HG03354 (cell line): ENCODE measurements at regions not wholly inside any gene's neighbourhood (a gene's known extent, or its start where the extent isn't known, plus 50 kb on each side); places are given as distances from the start of the nearest gene placed in this dataset.
"Not testable (repeated sequence)": the region's sequence is repeated elsewhere in the genome, so short reads cannot be mapped to it uniquely, and the experiment has no call there.

Source experiments
- ATAC-seq: cut with Tn5 transposase; IDR thresholded peaks from one replicate; pipeline ENCODE4 v1.9.1; 2021; ENCODE audit warnings: mild to moderate bottlenecking; ENCODE audit not compliant: unreplicated experiment, poor library complexity, severe bottlenecking

DNA sequence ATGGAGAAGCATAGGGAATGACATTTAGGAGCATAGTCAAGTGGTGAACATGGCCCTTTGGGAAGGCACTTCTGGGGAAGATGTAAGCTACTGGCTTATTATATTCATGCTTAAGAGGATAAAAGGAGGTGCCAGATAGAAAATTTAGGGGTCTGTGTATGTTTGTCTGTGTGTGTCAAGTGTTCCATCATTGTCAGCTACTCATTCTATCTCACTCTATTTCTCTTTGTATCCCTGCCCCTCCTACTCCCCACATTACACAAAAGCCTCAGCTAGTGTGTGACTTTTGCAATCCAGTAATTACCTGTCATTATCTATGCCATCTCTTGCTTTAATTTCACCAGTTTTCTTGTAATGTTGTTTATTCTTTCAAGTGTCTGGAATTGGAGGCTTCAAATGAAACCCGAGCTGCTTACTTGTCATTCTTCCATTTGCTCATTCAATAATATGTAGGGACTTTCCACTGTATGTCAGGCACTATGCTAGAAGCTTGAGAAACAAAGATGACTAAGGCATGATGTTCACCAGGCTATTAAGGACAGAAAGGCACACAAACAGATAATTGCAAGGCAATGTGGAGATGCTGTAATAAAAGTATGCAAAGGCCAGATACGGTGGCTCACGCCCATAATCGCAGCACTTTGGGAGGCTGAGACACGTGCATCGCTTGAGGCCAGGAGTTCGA is 229.8 kb upstream of the TEX13C start:
- ATAC-seq, result no peak

DNA sequence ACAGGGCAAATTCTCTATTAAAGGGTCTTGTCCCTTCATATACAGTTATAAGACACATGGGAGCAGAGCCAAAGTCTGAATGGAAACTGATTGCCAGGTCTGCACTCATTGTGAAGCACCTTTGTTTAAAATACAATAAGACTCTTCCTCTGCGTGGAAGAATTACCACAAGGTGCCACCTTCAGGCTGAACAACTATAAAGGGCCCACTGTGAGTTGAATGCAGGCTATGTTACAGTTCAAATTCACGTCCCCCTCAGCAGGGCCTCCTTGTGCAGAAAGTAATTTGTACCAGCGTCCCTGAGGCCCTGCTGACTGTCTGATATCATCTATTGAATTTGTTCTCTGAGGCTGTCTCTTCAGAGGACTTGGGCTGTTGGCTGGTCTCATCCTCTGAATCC is 225.8 kb upstream of the TEX13C start:
- no peak for ATAC-seq

DNA sequence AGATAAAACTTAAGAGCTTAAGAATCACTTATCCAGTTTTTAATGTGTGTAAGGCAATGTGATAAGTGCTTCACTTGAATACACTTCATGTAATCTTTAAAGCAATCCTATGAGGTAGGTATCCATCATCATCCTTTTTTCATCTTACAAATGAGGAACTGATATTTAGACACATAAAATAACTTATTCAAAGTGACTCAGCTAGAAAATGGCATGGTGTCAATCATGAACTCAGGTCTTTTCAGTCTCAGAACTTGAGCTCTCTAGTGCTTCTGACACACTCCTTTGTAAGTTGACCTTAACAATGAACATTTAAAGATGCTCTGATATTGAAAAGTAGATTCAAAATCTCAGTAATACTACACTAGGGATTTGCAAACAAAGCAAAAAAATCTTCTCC is 224.8 kb upstream of the TEX13C start:
- no peak for ATAC-seq

DNA sequence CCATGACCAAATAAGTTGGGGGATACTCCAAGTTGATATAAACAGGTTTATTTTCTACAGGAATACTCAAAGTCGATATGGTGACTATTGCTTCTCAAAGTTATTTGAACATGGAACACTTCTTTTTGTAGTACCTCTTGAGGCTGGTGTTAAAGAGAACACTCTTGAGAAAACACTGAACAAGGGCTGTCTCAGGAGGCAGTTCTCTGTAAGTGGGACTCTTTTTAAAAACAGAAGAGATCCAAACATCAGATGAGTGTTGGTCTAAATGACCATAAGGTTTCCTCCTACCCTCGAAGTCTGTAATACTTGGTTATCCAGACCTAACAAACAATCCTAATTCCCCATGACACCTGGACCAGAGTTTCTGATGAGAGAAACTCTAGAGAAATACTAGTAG is 223.2 kb upstream of the TEX13C start:
- ATAC-seq, result no peak

DNA sequence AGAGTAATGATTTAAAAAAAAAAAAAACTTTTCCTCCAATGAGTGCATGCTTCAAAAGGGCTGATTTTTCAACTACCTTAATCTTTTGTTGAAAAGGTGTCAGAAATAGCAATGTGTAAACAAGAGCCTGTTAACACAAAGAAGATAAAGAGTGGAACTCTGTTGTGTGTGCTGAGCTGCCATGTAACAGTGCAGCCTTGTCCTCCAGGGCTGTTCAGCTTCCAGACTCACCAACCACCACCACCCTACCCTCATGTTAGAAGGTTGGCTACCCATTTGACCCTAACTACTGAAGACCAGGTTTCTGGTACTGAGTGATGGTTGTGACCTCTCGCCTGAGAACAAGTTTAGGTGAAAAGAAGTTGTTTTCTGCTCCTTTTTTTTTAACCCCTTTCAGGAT is 222.8 kb upstream of the TEX13C start:
- no peak for ATAC-seq

DNA sequence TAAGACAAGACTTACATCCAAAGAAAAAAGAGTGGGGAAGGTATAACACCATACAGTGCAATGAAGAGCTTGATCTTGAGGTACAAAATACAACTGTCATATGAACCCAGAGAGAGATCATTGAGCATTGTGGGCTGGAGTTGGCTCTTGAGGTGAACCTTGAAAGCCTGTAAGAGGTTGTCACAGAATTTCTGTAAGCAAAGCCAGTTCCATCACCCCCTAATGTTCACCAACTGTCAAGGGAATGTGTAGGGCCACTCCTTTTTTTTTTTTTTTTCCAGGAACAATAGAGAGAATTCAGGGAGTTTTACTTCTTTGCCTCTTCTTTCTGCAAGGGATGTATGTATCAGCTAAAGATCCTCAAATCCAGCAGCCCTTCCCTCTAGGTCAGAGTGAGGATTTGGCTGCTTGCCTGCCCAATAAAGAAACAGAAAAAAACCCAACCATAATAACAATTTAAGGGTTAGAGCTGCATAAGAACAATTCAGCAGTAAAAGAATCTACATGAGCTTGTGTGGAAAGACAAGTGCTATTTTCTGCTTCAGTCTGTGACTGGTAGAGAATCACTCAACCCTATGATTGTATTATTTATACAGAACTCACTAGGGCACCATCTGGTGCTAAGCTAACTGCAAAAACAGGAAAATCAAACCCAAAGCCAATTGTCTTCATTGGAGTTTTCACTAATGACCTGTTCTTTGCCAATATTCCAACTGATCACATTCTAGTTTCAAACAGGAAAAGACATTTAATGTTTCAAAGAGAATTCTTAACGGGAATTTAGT is 217.5 kb upstream of the TEX13C start:
- no peak for ATAC-seq

DNA sequence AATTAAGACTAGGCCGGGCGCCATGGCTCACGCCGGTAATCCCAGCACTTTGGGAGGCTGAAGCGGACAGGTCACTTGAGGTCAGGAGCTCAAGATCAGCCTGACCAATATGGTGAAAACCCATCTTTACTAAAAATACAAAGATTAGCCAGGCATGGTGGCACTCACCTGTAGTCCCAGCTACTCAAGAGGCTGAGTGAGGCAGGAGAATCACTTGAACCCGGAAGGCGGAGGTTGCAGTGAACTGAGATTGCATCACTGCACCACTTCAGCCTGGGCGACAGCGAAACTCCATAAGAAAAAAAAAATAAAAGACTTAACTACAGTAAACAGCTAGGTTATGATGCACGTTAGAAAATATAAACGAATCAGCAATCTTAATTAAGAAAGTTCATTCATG is 216.0 kb upstream of the TEX13C start:
- no peak for ATAC-seq

DNA sequence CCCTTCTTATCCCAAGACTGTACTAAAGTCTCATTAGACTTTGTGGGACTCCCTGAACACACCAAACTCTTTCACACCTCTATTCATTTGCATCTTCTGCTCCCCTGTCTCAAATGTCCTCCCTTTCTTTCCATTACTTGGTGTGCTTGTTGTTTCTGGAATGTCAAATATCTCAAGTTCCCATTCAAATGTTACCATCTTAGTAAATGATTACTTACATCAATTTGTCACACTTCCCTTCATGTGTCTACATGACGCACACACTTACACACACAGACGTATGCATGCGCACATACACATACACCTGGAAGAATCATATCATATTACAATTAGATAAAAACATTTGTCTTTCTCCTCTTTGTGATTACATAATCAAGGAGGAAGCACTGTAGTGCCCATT is 210.8 kb upstream of the TEX13C start:
- ATAC-seq, result no peak

DNA sequence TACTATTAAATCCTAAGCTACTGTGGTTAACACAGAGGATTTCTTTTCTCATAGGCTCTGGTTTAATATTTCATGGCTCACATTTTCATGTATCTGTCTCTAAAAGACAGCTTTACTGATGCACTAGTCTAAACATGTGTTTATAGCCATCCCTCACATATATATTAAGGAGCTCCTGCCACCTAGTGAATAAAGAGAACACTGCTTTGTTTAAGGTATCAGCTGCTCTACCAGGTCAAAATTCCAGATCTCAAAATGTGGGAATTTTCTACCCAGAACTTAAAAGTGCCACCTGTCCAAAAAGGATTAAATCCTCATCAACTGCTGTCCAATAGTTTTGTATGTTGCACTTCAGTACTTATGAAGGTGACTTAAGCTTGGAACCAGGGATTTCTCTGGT is 188.5 kb upstream of the TEX13C start:
- no peak for ATAC-seq

DNA sequence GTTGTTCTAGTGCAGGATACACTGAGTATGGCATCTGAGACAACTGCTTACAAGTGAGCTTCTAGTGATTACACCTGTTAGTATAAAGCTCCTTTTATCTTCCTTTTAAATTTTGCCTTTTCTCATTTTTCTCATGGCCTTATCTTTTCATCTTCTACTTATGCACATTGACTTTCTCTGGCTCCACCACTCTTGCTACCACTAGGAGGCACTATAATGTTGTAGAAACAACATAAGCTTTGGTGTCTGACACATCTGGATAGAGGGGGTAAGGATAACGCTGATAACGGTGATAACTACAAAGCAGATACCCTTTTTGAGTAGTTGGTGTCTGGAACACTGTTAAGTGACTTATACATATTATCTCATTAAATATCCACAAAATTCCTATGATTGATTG is 187.4 kb upstream of the TEX13C start:
- peak; percentile 64 for ATAC-seq

DNA sequence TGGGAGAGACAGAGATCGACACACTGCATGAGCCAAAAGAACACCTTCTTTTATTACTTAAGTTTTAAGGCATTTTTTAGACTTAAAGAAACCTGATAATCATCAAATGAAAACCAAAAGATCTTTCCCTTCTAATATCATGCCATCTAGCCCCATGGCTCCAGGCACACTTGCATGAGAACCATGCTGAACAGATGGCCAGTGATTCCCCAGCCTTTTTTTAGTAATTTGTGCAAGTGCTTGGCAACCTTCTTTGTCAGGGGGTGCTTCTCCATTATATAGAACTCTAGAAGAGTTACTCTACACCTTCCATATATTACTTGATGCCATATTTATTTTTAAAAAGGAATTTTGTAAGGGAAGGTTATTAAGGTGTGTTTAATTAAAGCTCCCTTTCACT is 182.2 kb upstream of the TEX13C start:
- ATAC-seq, result no peak

DNA sequence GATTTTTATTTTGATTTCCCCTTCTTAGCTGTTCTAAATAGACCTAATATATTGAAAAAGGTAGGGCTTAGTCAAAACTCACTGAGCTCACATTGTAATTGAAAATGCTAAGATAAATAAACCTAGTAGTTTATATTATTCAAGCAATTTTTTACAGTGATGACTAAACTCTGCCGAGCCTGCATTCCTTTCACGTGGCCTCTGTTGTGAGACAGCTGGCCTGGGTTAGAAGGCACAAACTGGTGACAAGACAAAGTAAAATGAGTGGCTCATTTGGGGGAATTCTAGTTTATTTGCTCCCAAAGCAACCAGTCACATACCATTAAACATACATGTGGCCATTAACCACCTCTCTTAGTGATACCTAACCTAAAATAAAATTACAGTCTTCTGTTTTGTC is 169.4 kb upstream of the TEX13C start:
- no peak for ATAC-seq

DNA sequence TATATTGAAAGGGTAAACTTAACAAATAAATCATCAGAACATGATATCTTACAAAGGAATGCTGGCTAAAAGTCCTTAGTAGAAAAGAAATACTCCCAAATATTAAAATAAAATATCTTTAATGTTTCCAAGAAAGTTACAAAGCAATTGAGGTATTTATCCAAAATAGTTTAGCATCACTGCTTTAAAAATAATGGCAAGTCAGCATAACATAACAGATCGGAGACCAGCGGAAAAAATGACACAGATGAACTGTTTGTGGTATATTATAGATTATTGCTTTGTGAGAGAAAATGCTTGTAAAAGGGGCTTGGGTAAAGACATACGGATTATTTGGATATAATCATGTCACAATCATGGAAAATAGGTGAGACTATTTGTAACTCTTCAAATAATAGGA is 168.5 kb upstream of the TEX13C start:
- no peak for ATAC-seq

DNA sequence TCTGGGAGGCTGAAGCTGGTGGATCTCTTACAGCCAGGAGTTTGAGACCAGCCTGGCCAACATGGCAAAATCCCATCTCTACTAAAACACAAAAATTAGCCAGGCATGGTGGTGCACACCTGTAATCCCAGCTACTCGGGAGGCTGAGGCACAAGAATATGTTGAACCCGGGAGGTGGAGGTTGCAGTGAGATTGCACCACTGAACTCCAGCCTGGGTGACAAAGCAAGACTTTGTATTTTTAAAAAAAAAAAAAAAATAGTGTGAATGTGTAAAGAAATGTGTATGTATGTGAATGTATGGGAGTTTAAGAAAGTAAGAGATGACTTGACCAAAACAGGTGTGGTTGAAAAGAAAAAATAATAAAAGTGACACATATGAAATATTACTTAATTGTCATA is 167.7 kb upstream of the TEX13C start:
- ATAC-seq, result no peak

DNA sequence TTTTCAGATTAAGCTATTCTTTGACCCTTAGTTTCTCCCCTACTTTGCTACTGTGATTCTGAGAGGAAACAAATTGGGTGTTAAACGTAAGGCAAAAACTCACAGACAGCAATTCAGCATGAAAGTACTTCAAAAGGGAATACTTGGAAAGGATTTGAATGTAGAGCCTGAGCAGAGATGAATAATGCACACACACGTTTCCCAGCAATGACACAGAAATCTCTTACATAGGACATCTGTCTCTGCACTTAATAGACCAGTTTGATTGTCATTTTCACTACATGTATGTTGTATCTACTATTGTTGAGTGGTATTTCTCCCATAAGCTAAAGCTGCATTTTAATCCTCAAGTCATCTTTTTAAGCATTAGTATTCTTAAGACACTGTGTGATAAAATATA is 166.1 kb upstream of the TEX13C start:
- no peak for ATAC-seq

DNA sequence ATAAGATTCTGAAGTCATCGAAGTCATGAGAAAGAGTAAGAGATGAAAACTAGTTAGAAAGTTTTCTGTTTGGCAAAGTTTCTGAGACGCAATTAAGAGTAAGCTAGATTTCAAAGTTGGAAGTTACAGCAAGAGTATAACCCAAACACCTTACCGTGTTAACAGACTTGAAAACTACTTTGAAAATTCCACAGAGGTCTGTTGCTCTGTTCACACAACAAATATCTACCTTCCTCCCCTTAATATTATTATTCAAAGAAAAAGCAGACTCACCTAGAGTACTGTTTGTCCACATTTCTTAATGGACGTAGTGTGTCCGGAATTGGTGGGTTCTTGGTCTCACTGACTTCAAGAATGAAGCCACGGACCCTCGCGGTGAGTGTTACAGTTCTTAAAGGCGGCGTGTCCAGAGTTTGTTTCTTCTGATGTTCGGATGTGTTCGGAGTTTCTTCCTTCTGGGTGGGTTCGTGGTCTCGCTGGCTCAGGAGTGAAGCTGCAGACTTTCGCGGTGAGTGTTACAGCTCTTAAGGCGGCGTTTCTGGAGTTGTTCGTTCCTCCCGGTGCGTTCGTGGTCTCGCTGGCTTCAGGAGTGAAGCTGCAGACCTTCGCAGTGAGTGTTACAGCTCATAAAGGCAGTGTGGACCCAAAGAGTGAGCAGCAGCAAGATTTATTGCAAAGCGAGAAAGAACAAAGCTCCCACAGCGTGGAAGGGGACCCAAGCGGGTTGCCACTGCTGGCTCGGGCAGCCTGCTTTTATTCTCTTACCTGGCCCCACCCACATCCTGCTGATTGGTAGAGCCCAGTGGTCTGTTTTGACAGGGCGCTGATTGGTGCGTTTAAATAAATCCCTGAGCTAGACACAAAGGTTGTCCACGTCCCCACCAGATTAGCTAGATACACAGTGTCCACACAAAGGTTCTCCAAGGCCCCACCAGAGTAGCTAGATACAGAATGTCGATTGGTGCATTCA is 165.1 kb upstream of the TEX13C start:
- not testable (repeated sequence) for ATAC-seq

DNA sequence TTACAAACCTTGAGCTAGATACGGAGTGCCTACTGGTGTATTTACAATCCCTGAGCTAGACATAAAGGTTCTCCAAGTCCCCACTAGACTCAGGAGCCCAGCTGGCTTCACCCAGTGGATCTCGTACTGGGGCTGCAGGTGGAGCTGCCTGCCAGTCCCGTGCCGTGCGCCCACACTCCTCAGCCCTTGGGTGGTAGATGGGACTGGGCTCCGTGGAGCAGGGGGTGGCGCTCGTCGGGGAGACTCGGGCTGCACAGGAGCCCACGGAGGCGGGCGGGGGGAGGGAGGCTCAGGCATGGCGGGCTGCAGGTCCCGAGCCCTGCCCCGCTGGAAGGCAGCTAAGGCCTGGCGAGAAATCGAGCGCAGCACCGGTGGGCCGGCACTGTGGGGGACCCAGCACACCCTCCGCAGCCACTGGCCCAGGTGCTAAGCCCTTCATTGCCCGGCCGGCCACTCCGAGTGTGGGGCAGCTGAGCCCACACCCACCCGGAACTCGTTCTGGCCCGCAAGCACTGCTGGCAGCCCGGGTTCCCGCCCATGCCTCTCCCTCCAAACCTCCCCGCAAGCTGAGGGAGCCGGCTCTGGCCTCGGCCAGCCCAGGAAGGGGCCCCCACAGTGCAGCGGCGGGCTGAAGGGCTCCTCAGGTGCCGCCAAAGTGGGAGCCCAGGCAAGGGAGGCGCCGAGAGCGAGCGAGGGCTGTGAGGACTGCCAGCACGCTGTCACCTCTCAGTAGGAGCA is 164.2 kb upstream of the TEX13C start:
- ATAC-seq, result not testable (repeated sequence)

DNA sequence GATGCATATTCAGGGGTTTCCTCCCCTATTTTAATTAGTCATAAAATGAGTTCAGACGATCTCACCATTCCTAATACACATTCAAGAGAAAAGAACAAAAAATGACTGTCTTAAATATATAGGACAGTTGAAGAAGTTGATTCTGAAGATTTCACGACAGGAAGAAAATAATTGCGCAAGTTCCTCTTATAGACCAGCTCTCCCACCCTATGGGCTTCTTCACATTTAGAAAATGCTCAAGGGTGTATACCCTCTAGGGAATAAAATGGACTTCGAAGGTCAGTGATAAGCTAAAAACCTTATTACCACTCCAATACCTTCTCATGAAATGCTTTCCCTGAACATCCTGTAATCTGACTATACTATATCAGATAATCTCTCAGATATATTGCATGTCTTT is 149.2 kb upstream of the TEX13C start:
- ATAC-seq, result no peak

DNA sequence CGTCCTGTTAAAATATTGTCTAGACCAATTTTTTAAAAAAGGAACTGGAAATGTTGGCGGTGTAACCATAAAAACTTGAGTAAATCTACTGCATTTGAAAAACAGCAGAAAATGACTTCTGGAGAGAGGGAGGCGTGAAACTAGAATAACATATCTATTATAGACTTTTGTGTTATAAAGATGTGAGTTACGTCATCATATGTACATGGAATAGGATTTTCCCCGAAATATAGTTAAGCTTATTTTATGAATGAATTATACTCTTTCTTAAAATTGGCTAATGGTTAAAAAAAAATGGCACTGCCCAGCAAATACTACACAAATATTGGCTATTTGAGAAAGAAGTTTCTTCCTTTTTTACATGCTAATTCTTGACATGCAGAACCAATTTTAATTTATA is 147.1 kb upstream of the TEX13C start:
- ATAC-seq, result no peak
